ENCODE measurements at regions not wholly inside any gene's neighbourhood (a gene's known extent, or its start where the extent isn't known, plus 50 kb on each side); places are given as distances from the start of the nearest gene placed in this dataset.

GRCh38 chr5:18036531-18036930, 402.3 kb downstream of the TAF11L14 start:
- H3K4me3 ChIP-seq (ENCODE audit: control insufficient read depth in 1 of 7, extremely low read depth in 1 of 7, insufficient read depth in 4 of 7, low read depth in 2 of 7, low read length in 6 of 7), result no peak overlapping the region
- no peak for DNase-seq
- POLR2A ChIA-PET, result no interaction called here
- WGBS (ENCODE audit: insufficient coverage), result 57% methylated on average over 1 of the region's 2 CpGs
- H3K4me1 ChIP-seq (ENCODE audit: control extremely low read depth in 1 of 4, control insufficient read depth in 4 of 4, insufficient read depth in 4 of 4, low read length in 3 of 4), result no peaks in the 10 kb centered on the region
- no peaks in the 10 kb centered on the region for H3K36me3 ChIP-seq (ENCODE audit: control insufficient read depth in 4 of 4, insufficient read depth in 4 of 4, low read length in 3 of 4)
- CTCF ChIA-PET, result no interaction called here
- no peaks in the 10 kb centered on the region for H3K27me3 ChIP-seq (replicated peaks in 2 of 5; ENCODE audit: control insufficient read depth in 4 of 5, insufficient read depth in 5 of 5, low read length in 4 of 5)
- H3K9me3 ChIP-seq (ENCODE audit: control extremely low read depth in 1 of 5, control insufficient read depth in 4 of 5, insufficient read depth in 2 of 5, low read depth in 1 of 5, low read length in 4 of 5), result peaks cover 0 to 3% (median 0%) of the 10 kb centered on the region in 5 experiments
- H3K27ac ChIP-seq (ENCODE audit: insufficient read depth in 1 of 2, low read depth in 1 of 2, low read length in 2 of 2, poor library complexity in 1 of 2, severe bottlenecking in 2 of 2), result no peak overlapping the region

GRCh38 chr5:18037718-18038117, 403.5 kb downstream of the TAF11L14 start:
- Histone ChIP-seq H3K4me3 (ENCODE audit: control insufficient read depth in 1 of 7, extremely low read depth in 1 of 7, insufficient read depth in 4 of 7, low read depth in 2 of 7, low read length in 6 of 7) (no peak overlapping the region), H3K36me3 (ENCODE audit: control insufficient read depth in 4 of 4, insufficient read depth in 4 of 4, low read length in 3 of 4) (no peaks in the 10 kb centered on the region), H3K4me1 (ENCODE audit: control extremely low read depth in 1 of 4, control insufficient read depth in 4 of 4, insufficient read depth in 4 of 4, low read length in 3 of 4) (no peaks in the 10 kb centered on the region), H3K9me3 (ENCODE audit: control extremely low read depth in 1 of 5, control insufficient read depth in 4 of 5, insufficient read depth in 2 of 5, low read depth in 1 of 5, low read length in 4 of 5) (peaks cover 0 to 4% (median 0%) of the 10 kb centered on the region in 5 experiments), H3K27me3 (replicated peaks in 2 of 5; ENCODE audit: control insufficient read depth in 4 of 5, insufficient read depth in 5 of 5, low read length in 4 of 5) (no peaks in the 10 kb centered on the region), H3K27ac (ENCODE audit: insufficient read depth in 1 of 2, low read depth in 1 of 2, low read length in 2 of 2, poor library complexity in 1 of 2, severe bottlenecking in 2 of 2) (no peak overlapping the region)
- 86% methylated on average over 1 of the region's 2 CpGs for WGBS (ENCODE audit: insufficient coverage)
- POLR2A ChIA-PET, result no interaction called here
- CTCF ChIA-PET, result interaction anchor here (0.6 kb wide), 1 partner anchor 281 kb away, joined by 3 read pairs; no protein-coding TSS in a partner anchor
- DNase-seq, result no peak

DNA sequence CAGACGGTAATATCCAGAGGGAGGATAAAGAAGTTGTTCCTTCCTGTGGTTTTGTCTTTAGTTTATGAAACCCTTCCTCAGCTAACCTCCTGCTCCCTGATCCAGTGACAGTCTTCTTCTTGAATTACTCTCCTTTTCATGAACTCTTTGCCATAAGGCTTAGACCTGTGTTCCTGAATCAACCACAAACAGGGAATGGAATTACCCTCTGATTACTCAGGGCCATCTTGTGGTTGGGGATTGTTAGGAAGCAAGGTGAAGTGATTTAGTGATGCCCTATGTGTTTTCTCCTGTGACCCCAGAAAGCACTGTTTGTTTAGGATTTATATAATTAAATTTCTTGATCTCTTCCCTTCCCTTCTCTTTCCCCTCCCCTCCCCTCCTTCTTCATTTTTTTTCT, 409.1 kb downstream of the TAF11L14 start:
- H3K36me3 ChIP-seq (ENCODE audit: control insufficient read depth in 4 of 4, insufficient read depth in 4 of 4, low read length in 3 of 4), result no peaks in the 10 kb centered on the region
- POLR2A ChIA-PET, result no interaction called here
- H3K4me1 ChIP-seq (ENCODE audit: control extremely low read depth in 1 of 4, control insufficient read depth in 4 of 4, insufficient read depth in 4 of 4, low read length in 3 of 4), result peaks cover 0 to 5% (median 0%) of the 10 kb centered on the region in 4 experiments
- no peak for DNase-seq
- no peak overlapping the region for H3K4me3 ChIP-seq (ENCODE audit: control insufficient read depth in 1 of 7, extremely low read depth in 1 of 7, insufficient read depth in 4 of 7, low read depth in 2 of 7, low read length in 6 of 7)
- H3K9me3 ChIP-seq (ENCODE audit: control extremely low read depth in 1 of 5, control insufficient read depth in 4 of 5, insufficient read depth in 2 of 5, low read depth in 1 of 5, low read length in 4 of 5), result peaks cover 0 to 2% (median 0%) of the 10 kb centered on the region in 5 experiments
- 0% methylated on average over 1 of the region's 1 CpG for WGBS (ENCODE audit: insufficient coverage)
- no peaks in the 10 kb centered on the region for H3K27me3 ChIP-seq (replicated peaks in 2 of 5; ENCODE audit: control insufficient read depth in 4 of 5, insufficient read depth in 5 of 5, low read length in 4 of 5)
- CTCF ChIA-PET, result no interaction called here
- no peak overlapping the region for H3K27ac ChIP-seq (ENCODE audit: insufficient read depth in 1 of 2, low read depth in 1 of 2, low read length in 2 of 2, poor library complexity in 1 of 2, severe bottlenecking in 2 of 2)

DNA sequence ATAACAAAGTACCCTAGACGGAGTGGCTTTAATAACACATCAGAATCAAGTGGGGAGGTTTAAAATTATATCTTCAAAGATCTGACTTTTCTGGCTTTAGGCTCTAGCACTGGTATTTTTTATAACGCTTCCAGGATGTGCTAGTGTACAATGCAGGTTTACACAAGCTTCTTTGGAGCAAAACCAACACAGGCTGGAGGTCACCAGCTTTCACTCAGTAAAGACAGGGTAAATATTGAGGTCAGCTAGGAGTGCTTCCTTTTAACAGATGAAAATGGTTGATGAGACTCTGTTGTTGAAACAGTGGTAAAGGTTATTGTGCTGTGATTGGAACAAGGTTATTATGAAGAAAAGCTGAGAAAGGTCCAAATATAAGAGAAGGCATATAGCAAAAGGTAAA, 414.2 kb downstream of the TAF11L14 start:
- DNase-seq, result no peak
- no peak overlapping the region for H3K27ac ChIP-seq (ENCODE audit: insufficient read depth in 1 of 2, low read depth in 1 of 2, low read length in 2 of 2, poor library complexity in 1 of 2, severe bottlenecking in 2 of 2)
- WGBS (ENCODE audit: insufficient coverage), result 60% methylated on average over 1 of the region's 2 CpGs
- H3K4me1 ChIP-seq (ENCODE audit: control extremely low read depth in 1 of 4, control insufficient read depth in 4 of 4, insufficient read depth in 4 of 4, low read length in 3 of 4), result peaks cover 0 to 3% (median 0%) of the 10 kb centered on the region in 4 experiments
- H3K36me3 ChIP-seq (ENCODE audit: control insufficient read depth in 4 of 4, insufficient read depth in 4 of 4, low read length in 3 of 4), result no peaks in the 10 kb centered on the region
- H3K9me3 ChIP-seq (ENCODE audit: control extremely low read depth in 1 of 5, control insufficient read depth in 4 of 5, insufficient read depth in 2 of 5, low read depth in 1 of 5, low read length in 4 of 5), result no peaks in the 10 kb centered on the region
- CTCF ChIA-PET, result interaction anchor here (0.6 kb wide), 1 partner anchor 345 kb away, joined by 3 read pairs; no protein-coding TSS in a partner anchor
- no peaks in the 10 kb centered on the region for H3K27me3 ChIP-seq (replicated peaks in 2 of 5; ENCODE audit: control insufficient read depth in 4 of 5, insufficient read depth in 5 of 5, low read length in 4 of 5)
- H3K4me3 ChIP-seq (ENCODE audit: control insufficient read depth in 1 of 7, extremely low read depth in 1 of 7, insufficient read depth in 4 of 7, low read depth in 2 of 7, low read length in 6 of 7), result no peak overlapping the region
- POLR2A ChIA-PET, result no interaction called here

GRCh38 chr5:18050345-18050744, 416.1 kb downstream of the TAF11L14 start:
- H3K27ac ChIP-seq (ENCODE audit: insufficient read depth in 1 of 2, low read depth in 1 of 2, low read length in 2 of 2, poor library complexity in 1 of 2, severe bottlenecking in 2 of 2), result no peak overlapping the region
- WGBS (ENCODE audit: insufficient coverage), result no CpG with 5 or more reads among the region's 1 CpG
- ChIA-PET POLR2A (no interaction called here), CTCF (no interaction called here)
- H3K9me3 ChIP-seq (ENCODE audit: control extremely low read depth in 1 of 5, control insufficient read depth in 4 of 5, insufficient read depth in 2 of 5, low read depth in 1 of 5, low read length in 4 of 5), result no peaks in the 10 kb centered on the region
- no peak overlapping the region for H3K4me3 ChIP-seq (ENCODE audit: control insufficient read depth in 1 of 7, extremely low read depth in 1 of 7, insufficient read depth in 4 of 7, low read depth in 2 of 7, low read length in 6 of 7)
- H3K36me3 ChIP-seq (ENCODE audit: control insufficient read depth in 4 of 4, insufficient read depth in 4 of 4, low read length in 3 of 4), result no peaks in the 10 kb centered on the region
- H3K27me3 ChIP-seq (replicated peaks in 2 of 5; ENCODE audit: control insufficient read depth in 4 of 5, insufficient read depth in 5 of 5, low read length in 4 of 5), result no peaks in the 10 kb centered on the region
- DNase-seq, result no peak
- H3K4me1 ChIP-seq (ENCODE audit: control extremely low read depth in 1 of 4, control insufficient read depth in 4 of 4, insufficient read depth in 4 of 4, low read length in 3 of 4), result peaks cover 0 to 3% (median 0%) of the 10 kb centered on the region in 4 experiments

DNA sequence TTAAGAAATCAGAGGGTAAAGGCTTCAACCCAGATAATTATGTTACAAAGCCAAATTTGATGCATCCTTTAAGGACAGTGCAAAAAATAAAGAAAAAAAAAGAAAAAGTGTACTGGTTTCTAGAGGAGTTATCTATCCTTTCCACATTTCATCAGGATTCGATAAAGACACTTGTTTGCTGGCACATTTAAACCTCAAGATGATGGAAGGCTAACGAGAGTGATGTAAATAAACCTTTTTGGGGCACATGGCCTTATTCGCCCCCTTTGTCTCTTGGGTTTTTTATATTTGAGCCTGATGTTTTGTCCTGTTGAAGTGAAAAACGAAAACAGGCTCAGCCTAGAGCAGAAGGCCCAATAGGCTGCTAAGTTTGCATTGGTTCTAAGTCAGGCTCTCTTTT, 416.5 kb downstream of the TAF11L14 start:
- Histone ChIP-seq H3K36me3 (ENCODE audit: control insufficient read depth in 4 of 4, insufficient read depth in 4 of 4, low read length in 3 of 4) (no peaks in the 10 kb centered on the region), H3K9me3 (ENCODE audit: control extremely low read depth in 1 of 5, control insufficient read depth in 4 of 5, insufficient read depth in 2 of 5, low read depth in 1 of 5, low read length in 4 of 5) (no peaks in the 10 kb centered on the region), H3K27ac (ENCODE audit: insufficient read depth in 1 of 2, low read depth in 1 of 2, low read length in 2 of 2, poor library complexity in 1 of 2, severe bottlenecking in 2 of 2) (no peak overlapping the region), H3K4me3 (ENCODE audit: control insufficient read depth in 1 of 7, extremely low read depth in 1 of 7, insufficient read depth in 4 of 7, low read depth in 2 of 7, low read length in 6 of 7) (no peak overlapping the region), H3K4me1 (ENCODE audit: control extremely low read depth in 1 of 4, control insufficient read depth in 4 of 4, insufficient read depth in 4 of 4, low read length in 3 of 4) (peaks cover 0 to 3% (median 0%) of the 10 kb centered on the region in 4 experiments), H3K27me3 (replicated peaks in 2 of 5; ENCODE audit: control insufficient read depth in 4 of 5, insufficient read depth in 5 of 5, low read length in 4 of 5) (no peaks in the 10 kb centered on the region)
- peak in 2 of 3 donors; percentile 22 to 58 for DNase-seq
- ChIA-PET CTCF (interaction anchor here (1.0 kb wide), 1 partner anchor 749 kb away, joined by 4 read pairs; no protein-coding TSS in a partner anchor), POLR2A (no interaction called here)
- WGBS (ENCODE audit: insufficient coverage), result 53% methylated on average over 4 of the region's 4 CpGs

GRCh38 chr5:18051953-18052352, 417.7 kb downstream of the TAF11L14 start:
- Histone ChIP-seq H3K9me3 (ENCODE audit: control extremely low read depth in 1 of 5, control insufficient read depth in 4 of 5, insufficient read depth in 2 of 5, low read depth in 1 of 5, low read length in 4 of 5) (no peaks in the 10 kb centered on the region), H3K4me1 (ENCODE audit: control extremely low read depth in 1 of 4, control insufficient read depth in 4 of 4, insufficient read depth in 4 of 4, low read length in 3 of 4) (peaks cover 0 to 3% (median 0%) of the 10 kb centered on the region in 4 experiments), H3K27me3 (replicated peaks in 2 of 5; ENCODE audit: control insufficient read depth in 4 of 5, insufficient read depth in 5 of 5, low read length in 4 of 5) (no peaks in the 10 kb centered on the region), H3K27ac (ENCODE audit: insufficient read depth in 1 of 2, low read depth in 1 of 2, low read length in 2 of 2, poor library complexity in 1 of 2, severe bottlenecking in 2 of 2) (no peak overlapping the region), H3K36me3 (ENCODE audit: control insufficient read depth in 4 of 4, insufficient read depth in 4 of 4, low read length in 3 of 4) (no peaks in the 10 kb centered on the region), H3K4me3 (ENCODE audit: control insufficient read depth in 1 of 7, extremely low read depth in 1 of 7, insufficient read depth in 4 of 7, low read depth in 2 of 7, low read length in 6 of 7) (no peak overlapping the region)
- ChIA-PET CTCF (interaction anchor here (1.0 kb wide), 1 partner anchor 750 kb away, joined by 4 read pairs; no protein-coding TSS in a partner anchor), POLR2A (no interaction called here)
- WGBS (ENCODE audit: insufficient coverage), result 63% methylated on average over 1 of the region's 1 CpG
- DNase-seq, result peak in 2 of 3 donors; percentile 9 to 15
